ENCODE measurements at regions not wholly inside any gene's neighbourhood (a gene's known extent, or its start where the extent isn't known, plus 50 kb on each side); places are given as distances from the start of the nearest gene placed in this dataset.
"Not testable (repeated sequence)": the region's sequence is repeated elsewhere in the genome, so short reads cannot be mapped to it uniquely, and the experiment has no call there.

DNA sequence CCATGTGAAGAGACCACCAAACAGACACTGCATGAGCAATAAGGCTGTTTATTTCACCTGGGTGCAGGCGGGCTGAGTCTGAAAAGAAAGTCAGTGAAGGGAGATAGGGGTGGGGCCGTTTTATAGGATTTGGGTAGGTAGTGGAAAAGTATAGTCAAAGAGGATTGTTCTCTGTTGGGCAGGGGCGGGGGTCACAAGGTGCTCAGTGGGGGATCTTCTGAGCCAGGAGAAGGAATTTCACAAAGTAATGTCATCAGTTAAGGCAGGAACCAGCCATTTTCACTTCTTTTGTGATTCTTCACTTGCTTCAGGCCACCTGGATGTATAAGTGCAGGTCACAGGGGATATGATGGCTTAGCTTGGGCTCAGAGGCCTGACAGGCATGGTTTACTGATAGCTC is 444.6 kb upstream of the ZNG1F start:
- H3K4me3 Mint-ChIP-seq; H3K27me3 Mint-ChIP-seq; H3K4me1 Mint-ChIP-seq (ENCODE audit: low read depth); H3K36me3 Mint-ChIP-seq (ENCODE audit: low read depth); H3K27ac Mint-ChIP-seq; intact Hi-C loops (cut with micrococcal nuclease); H3K9me3 Mint-ChIP-seq: not testable (repeated sequence)

DNA sequence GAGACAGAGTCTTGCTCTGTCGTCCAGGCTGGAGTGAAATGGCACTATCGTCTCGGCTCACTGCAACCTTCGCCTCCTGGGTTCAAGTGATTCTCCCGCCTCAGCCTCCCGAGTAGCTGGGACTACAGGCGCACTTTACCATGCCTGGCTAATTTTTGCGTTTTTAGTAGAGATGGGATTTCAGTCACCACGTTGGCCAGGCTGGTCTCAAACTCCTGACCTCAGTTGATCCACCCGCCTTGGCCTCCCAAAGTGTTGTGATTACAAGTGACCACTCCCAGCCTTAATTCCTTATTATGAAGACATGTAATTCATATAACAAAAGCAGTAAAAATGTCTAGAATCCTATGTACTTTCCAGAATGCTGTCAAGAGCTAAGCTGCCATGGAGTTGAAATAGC is 434.5 kb upstream of the ZNG1F start:
- H3K9me3 Mint-ChIP-seq; H3K4me3 Mint-ChIP-seq; H3K4me1 Mint-ChIP-seq (ENCODE audit: low read depth); intact Hi-C loops (cut with micrococcal nuclease); H3K36me3 Mint-ChIP-seq (ENCODE audit: low read depth); H3K27ac Mint-ChIP-seq; H3K27me3 Mint-ChIP-seq: not testable (repeated sequence)

DNA sequence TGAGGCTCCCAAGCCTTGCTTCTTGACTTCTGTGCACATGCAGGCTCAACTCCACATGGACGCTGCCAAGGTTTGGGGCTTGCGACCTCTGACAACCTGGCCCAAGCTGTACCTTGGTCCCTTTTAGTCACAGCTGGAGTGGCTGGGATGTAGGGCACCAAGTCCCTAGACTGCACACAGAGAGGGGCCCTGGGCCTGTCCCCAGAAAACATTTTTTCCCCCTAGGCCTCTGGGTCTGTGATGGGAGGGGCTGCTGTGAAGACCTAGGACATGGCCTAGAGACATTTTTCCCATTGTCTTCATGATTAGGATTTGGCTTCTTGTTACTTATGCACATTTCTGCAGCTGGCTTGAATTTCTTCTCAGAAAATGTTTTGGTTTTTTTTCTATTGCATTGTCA is 430.1 kb upstream of the ZNG1F start:
- H3K4me1 Mint-ChIP-seq (ENCODE audit: low read depth); intact Hi-C loops (cut with micrococcal nuclease); H3K9me3 Mint-ChIP-seq; H3K27me3 Mint-ChIP-seq; H3K27ac Mint-ChIP-seq; H3K36me3 Mint-ChIP-seq (ENCODE audit: low read depth); H3K4me3 Mint-ChIP-seq: not testable (repeated sequence)

GRCh38 chr9:41606961-41607547 is 417.9 kb upstream of the ZNG1F start:
- H3K27ac Mint-ChIP-seq; H3K4me1 Mint-ChIP-seq (ENCODE audit: low read depth); H3K36me3 Mint-ChIP-seq (ENCODE audit: low read depth); H3K27me3 Mint-ChIP-seq; intact Hi-C loops (cut with micrococcal nuclease); H3K9me3 Mint-ChIP-seq; H3K4me3 Mint-ChIP-seq: not testable (repeated sequence)

DNA sequence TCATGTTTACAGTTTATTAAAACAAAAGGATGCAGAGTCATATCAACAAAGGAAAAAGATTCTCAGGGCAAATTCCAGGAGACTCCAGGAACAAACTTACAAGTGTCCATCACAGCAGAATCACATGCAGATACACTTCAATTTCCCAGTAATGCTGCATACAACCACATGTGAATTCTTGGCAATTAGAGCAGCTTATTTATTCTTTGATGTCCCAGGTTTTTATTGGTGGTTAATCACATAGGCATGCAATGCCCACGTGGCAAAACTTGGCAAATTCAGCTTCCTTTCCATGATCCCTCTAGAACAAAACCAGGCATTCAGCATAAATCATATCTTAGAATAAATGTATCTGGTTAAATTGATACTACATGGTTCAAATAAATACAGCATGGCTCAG is 376.5 kb upstream of the ZNG1F start:
- intact Hi-C loops (cut with micrococcal nuclease); H3K36me3 Mint-ChIP-seq (ENCODE audit: low read depth); H3K4me1 Mint-ChIP-seq (ENCODE audit: low read depth); H3K9me3 Mint-ChIP-seq; H3K27ac Mint-ChIP-seq; H3K27me3 Mint-ChIP-seq; H3K4me3 Mint-ChIP-seq: not testable (repeated sequence)

All from dendritic cell treated with granulocyte-macrophage colony-stimulating factor and Interleukin-4, amounts not matched to agents 40 ng/mL and 50 ng/mL, for 4 days (primary cell).